ENCODE measurements at regions not wholly inside any gene's neighbourhood (a gene's known extent, or its start where the extent isn't known, plus 50 kb on each side); places are given as distances from the start of the nearest gene placed in this dataset.
"Not testable (repeated sequence)": the region's sequence is repeated elsewhere in the genome, so short reads cannot be mapped to it uniquely, and the experiment has no call there.

DNA sequence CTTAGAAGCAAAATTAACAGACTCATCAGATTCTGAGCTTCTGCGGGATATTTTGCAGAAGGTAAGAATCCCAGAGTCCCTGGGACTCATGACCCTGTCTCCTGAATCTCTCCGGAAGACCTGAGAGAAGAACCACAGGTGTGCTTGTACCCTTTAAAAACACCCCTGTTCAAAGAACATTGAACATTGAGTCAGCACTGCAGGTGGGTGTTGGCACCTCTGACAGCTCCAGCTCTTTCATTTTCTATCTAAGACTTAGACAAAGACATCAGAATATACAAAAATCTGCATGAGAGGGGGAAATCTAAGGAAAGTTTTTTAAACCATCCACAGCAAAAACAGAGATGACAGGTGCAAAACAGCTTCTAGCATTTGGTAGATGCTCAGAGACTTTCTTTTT lies 50.1 kb upstream of the ROPN1B start:
- not testable (repeated sequence) for TF ChIP-seq POU2F2, POLR2A, POLR2AphosphoS5, SPI1 (IDR thresholded peaks at IDR 0.05; ENCODE audit: low read depth, low read length)
